Neutrophil (primary cell): ENCODE measurements at regions not wholly inside any gene's neighbourhood (a gene's known extent, or its start where the extent isn't known, plus 50 kb on each side); places are given as distances from the start of the nearest gene placed in this dataset.

Source experiments
- H3K27ac ChIP-seq: fragments of 200-600 bp; sonication (generic); 2 replicates; pipeline ENCODE4 v1.5.1; 2016; ENCODE audit warnings: mild to moderate bottlenecking, moderate library complexity
- H3K27me3 ChIP-seq: fragments of 200-600 bp; sonication (generic); 2 replicates; pipeline ENCODE4 v1.6.0; 2016; ENCODE audit warnings: mild to moderate bottlenecking
- H3K36me3 ChIP-seq: fragments of 200-600 bp; sonication (generic); 2 replicates; pipeline ENCODE4 v1.5.1; 2017
- H3K4me1 ChIP-seq, 2 experiments: fragments of 200-600 bp in 1 of 2; sonication (generic) in 1 of 2; 1 replicate in 1 of 2; 2 replicates in 1 of 2; pipeline versions ENCODE4 v1.5.1 to v1.6.1; 2013 to 2016; ENCODE audit warnings: low read depth in 1 of 2, low read length in 1 of 2, mild to moderate bottlenecking in 1 of 2, moderate library complexity in 1 of 2; ENCODE audit not compliant: control insufficient read depth in 1 of 2, insufficient read depth in 1 of 2
- H3K4me3 ChIP-seq, 2 experiments: fragments of 200-600 bp in 1 of 2; sonication (generic) in 1 of 2; 1 replicate in 1 of 2; 2 replicates in 1 of 2; pipeline ENCODE4 v1.5.1; 2013 to 2016; ENCODE audit warnings: low read depth in 1 of 2, low read length in 1 of 2, mild to moderate bottlenecking in 1 of 2, moderate library complexity in 1 of 2
- H3K9me3 ChIP-seq: fragments of 200-600 bp; sonication (generic); 2 replicates; pipeline ENCODE4 v1.5.1; 2016
- CTCF ChIP-seq: fragments of 200-600 bp; sonication (generic); IDR thresholded peaks from 2 replicates; pipeline ENCODE4 v1.5.1; 2016; ENCODE audit warnings: antibody characterized with exemption

- no peak for TF ChIP-seq CTCF
- H3K27ac ChIP-seq = no peak overlapping the region
- H3K27me3 ChIP-seq = no peaks in the 10 kb centered on the region
- no peaks in the 10 kb centered on the region for H3K4me1 ChIP-seq
- no peak overlapping the region for H3K4me3 ChIP-seq
- no peaks in the 10 kb centered on the region for H3K36me3 ChIP-seq
- no peaks in the 10 kb centered on the region for H3K9me3 ChIP-seq
These were observed 625.7 kb downstream of the TFAP2A start for GRCh38 chr6:9789201-9789600.

- Histone ChIP-seq H3K27ac (no peak overlapping the region), H3K27me3 (no peaks in the 10 kb centered on the region), H3K9me3 (no peaks in the 10 kb centered on the region), H3K36me3 (no peaks in the 10 kb centered on the region), H3K4me1 (no peaks in the 10 kb centered on the region), H3K4me3 (no peak overlapping the region)
- TF ChIP-seq CTCF = no peak
These were observed 630.1 kb downstream of the TFAP2A start for GRCh38 chr6:9784786-9785185.

GRCh38 chr6:9783567-9783966, 631.3 kb downstream of the TFAP2A start:
- Histone ChIP-seq H3K9me3 (no peaks in the 10 kb centered on the region), H3K36me3 (no peaks in the 10 kb centered on the region), H3K27ac (no peak overlapping the region), H3K27me3 (no peaks in the 10 kb centered on the region), H3K4me3 (no peak overlapping the region), H3K4me1 (no peaks in the 10 kb centered on the region)
- TF ChIP-seq CTCF = no peak

GRCh38 chr6:9766240-9766915, 648.5 kb downstream of the TFAP2A start:
- Histone ChIP-seq H3K4me3 (no peak overlapping the region), H3K9me3 (no peaks in the 10 kb centered on the region), H3K36me3 (no peaks in the 10 kb centered on the region), H3K27ac (no peak overlapping the region), H3K27me3 (no peaks in the 10 kb centered on the region), H3K4me1 (no peaks in the 10 kb centered on the region)
- TF ChIP-seq CTCF = no peak

GRCh38 chr6:9761220-9761619, 653.7 kb downstream of the TFAP2A start:
- H3K27ac ChIP-seq = no peak overlapping the region
- no peaks in the 10 kb centered on the region for H3K4me1 ChIP-seq
- H3K9me3 ChIP-seq = no peaks in the 10 kb centered on the region
- TF ChIP-seq CTCF = no peak
- no peaks in the 10 kb centered on the region for H3K36me3 ChIP-seq
- H3K27me3 ChIP-seq = no peaks in the 10 kb centered on the region
- H3K4me3 ChIP-seq = no peak overlapping the region

GRCh38 chr6:9754515-9754914, 660.4 kb downstream of the TFAP2A start:
- Histone ChIP-seq H3K4me3 (no peak overlapping the region), H3K36me3 (no peaks in the 10 kb centered on the region), H3K27me3 (no peaks in the 10 kb centered on the region), H3K4me1 (no peaks in the 10 kb centered on the region), H3K27ac (no peak overlapping the region), H3K9me3 (no peaks in the 10 kb centered on the region)
- TF ChIP-seq CTCF = no peak
